22Rv1 (cell line): ENCODE measurements at regions not wholly inside any gene's neighbourhood (a gene's known extent, or its start where the extent isn't known, plus 50 kb on each side); places are given as distances from the start of the nearest gene placed in this dataset.

Experiments
- CTCF ChIP-seq: fragments of 450-650 bp; IDR thresholded peaks from 2 replicates; pipeline ENCODE4 v1.5.1; 2017; ENCODE audit warnings: mild to moderate bottlenecking
- ZFX ChIP-seq: fragments of 450-650 bp; IDR thresholded peaks from 2 replicates; pipeline ENCODE4 v1.6.1; 2017; ENCODE audit warnings: antibody characterized with exemption, borderline replicate concordance

DNA sequence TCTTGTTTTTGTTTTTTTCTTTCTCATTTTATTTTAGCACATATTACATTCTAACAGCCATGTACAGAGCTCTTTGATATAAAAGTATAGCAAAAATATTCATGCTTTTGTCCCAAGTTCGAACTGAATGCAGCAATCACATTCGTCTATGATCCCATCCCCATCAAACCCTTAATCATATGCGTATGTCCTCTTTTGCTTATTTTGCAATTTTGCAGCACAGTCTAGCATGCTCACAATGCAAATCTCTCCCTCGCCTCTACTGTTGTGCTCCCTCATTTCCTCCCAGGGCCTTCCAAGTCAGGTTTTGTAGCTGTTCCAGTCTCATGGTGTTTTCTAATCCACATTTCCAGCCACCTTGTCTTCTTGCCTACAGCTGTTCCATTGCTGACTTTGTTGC is 144.6 kb upstream of the VEPH1 start:
- no peak for TF ChIP-seq CTCF
- no peak for TF ChIP-seq ZFX
